ENCODE measurements at regions not wholly inside any gene's neighbourhood (a gene's known extent, or its start where the extent isn't known, plus 50 kb on each side); places are given as distances from the start of the nearest gene placed in this dataset.

GRCh38 chr16:77594799-77595596 lies 127.3 kb upstream of the NUDT7 start:
- no peak for DNase-seq

GRCh38 chr16:77596261-77596660 lies 126.1 kb upstream of the NUDT7 start:
- DNase-seq, result no peak

- no peak for DNase-seq
Measured at GRCh38 chr16:77599793-77600415, 122.4 kb upstream of the NUDT7 start.

GRCh38 chr16:77600555-77600954 lies 121.8 kb upstream of the NUDT7 start:
- no peak for DNase-seq

- DNase-seq, result no peak
Measured at GRCh38 chr16:77603656-77604055, 118.7 kb upstream of the NUDT7 start.

- no peak for DNase-seq
Measured at GRCh38 chr16:77610496-77610895, 111.8 kb upstream of the NUDT7 start.

GRCh38 chr16:77611386-77611785 lies 110.9 kb upstream of the NUDT7 start:
- DNase-seq, result no peak

- DNase-seq, result no peak
Measured at GRCh38 chr16:77612596-77612995, 109.7 kb upstream of the NUDT7 start.

- no peak for DNase-seq
Measured at GRCh38 chr16:77613095-77613494, 109.2 kb upstream of the NUDT7 start.

GRCh38 chr16:77617553-77617952 lies 104.8 kb upstream of the NUDT7 start:
- no peak for DNase-seq

GRCh38 chr16:77617996-77618395 lies 104.3 kb upstream of the NUDT7 start:
- no peak for DNase-seq

GRCh38 chr16:77618951-77619350 lies 103.4 kb upstream of the NUDT7 start:
- DNase-seq, result no peak

- DNase-seq, result no peak
Measured at GRCh38 chr16:77624085-77624484, 98.2 kb upstream of the NUDT7 start.

GRCh38 chr16:77636615-77637014 lies 85.7 kb upstream of the NUDT7 start:
- no peak for DNase-seq

GRCh38 chr16:77637940-77638339 lies 84.4 kb upstream of the NUDT7 start:
- no peak for DNase-seq

- DNase-seq, result no peak
Measured at GRCh38 chr16:77643176-77643575, 79.1 kb upstream of the NUDT7 start.

- no peak for DNase-seq
Measured at GRCh38 chr16:77645764-77646163, 76.5 kb upstream of the NUDT7 start.

GRCh38 chr16:77647726-77648125 lies 74.6 kb upstream of the NUDT7 start:
- no peak for DNase-seq

GRCh38 chr16:77650761-77651160 lies 71.6 kb upstream of the NUDT7 start:
- no peak for DNase-seq

- no peak for DNase-seq
Measured at GRCh38 chr16:77652399-77652798, 69.9 kb upstream of the NUDT7 start.

- no peak for DNase-seq
Measured at GRCh38 chr16:77657016-77657415, 65.3 kb upstream of the NUDT7 start.

- no peak for DNase-seq
Measured at GRCh38 chr16:77660311-77660710, 62.0 kb upstream of the NUDT7 start.

- no peak for DNase-seq
Measured at GRCh38 chr16:77662246-77662645, 60.1 kb upstream of the NUDT7 start.

GRCh38 chr16:77663711-77664110 lies 58.6 kb upstream of the NUDT7 start:
- DNase-seq, result no peak

GRCh38 chr16:77666771-77667170 lies 55.5 kb upstream of the NUDT7 start:
- no peak for DNase-seq
